Adrenal gland (tissue), 5 donors: ENCODE measurements at regions not wholly inside any gene's neighbourhood (a gene's known extent, or its start where the extent isn't known, plus 50 kb on each side); places are given as distances from the start of the nearest gene placed in this dataset.

Source experiments
- CTCF ChIP-seq, 6 experiments: fragments of 450-650 bp in 4 of 6; fragments of 200-600 bp in 2 of 6; sonication (generic) in 1 of 6; IDR thresholded peaks; 1 replicate in 5 of 6; 2 replicates in 1 of 6; pipeline versions ENCODE4 v1.5.1 to v1.8.0; 2016 to 2021; ENCODE audit warnings: antibody characterized with exemption in 6 of 6, mild to moderate bottlenecking in 2 of 6, moderate library complexity in 1 of 6
- POLR2A ChIP-seq, 2 donors: fragments of 450-650 bp; IDR thresholded peaks; one replicate each; pipeline ENCODE4 v1.6.1; 2017; ENCODE audit warnings: antibody characterized with exemption in 2 of 2, mild to moderate bottlenecking in 2 of 2, moderate library complexity in 1 of 2
- donor health status: DM: no; HTN: no; CAD: no.

- TF ChIP-seq CTCF (IDR thresholded peaks at IDR 0.05) (no peak), POLR2A (IDR thresholded peaks at IDR 0.05) (no peak)
These were observed 840.0 kb downstream of the C6orf118 start for GRCh38 chr6:164469276-164469949.
